Uterus (tissue), 3 donors: ENCODE measurements at regions not wholly inside any gene's neighbourhood (a gene's known extent, or its start where the extent isn't known, plus 50 kb on each side); places are given as distances from the start of the nearest gene placed in this dataset.

ENCODE experiments used
- DNase-seq, 2 donors: peaks; one replicate each; pipeline ENCODE4 v3.0.0-alpha.2; 2019 to 2020
- H3K27ac ChIP-seq, 2 donors: fragments of 200-600 bp; sonication (generic); 1 replicate in 1 of 2; 2 replicates in 1 of 2; pipeline ENCODE4 v1.5.1; 2016 to 2018
- H3K27me3 ChIP-seq, 2 donors: fragments of 200-600 bp; sonication (generic); one replicate each; pipeline ENCODE4 v1.5.1; 2018 to 2019; ENCODE audit warnings: control low read depth in 1 of 2
- H3K36me3 ChIP-seq, 2 donors: fragments of 200-600 bp; sonication (generic); one replicate each; pipeline ENCODE4 v1.5.1; 2019; ENCODE audit warnings: control low read depth in 1 of 2
- H3K4me1 ChIP-seq, 2 donors: fragments of 200-600 bp; sonication (generic); one replicate each; pipeline ENCODE4 v1.5.1; 2018 to 2019; ENCODE audit warnings: control low read depth in 1 of 2
- H3K4me3 ChIP-seq, 2 donors: fragments of 200-600 bp; sonication (generic); 1 replicate in 1 of 2; 2 replicates in 1 of 2; pipeline ENCODE4 v1.5.1; 2018 to 2019; ENCODE audit warnings: mild to moderate bottlenecking in 1 of 2
- H3K9me3 ChIP-seq, 2 donors: fragments of 200-600 bp; sonication (generic); one replicate each; pipeline ENCODE4 v1.5.1; 2019; ENCODE audit warnings: control low read depth in 1 of 2
- POLR2A ChIP-seq, 2 donors: fragments of 450-650 bp; IDR thresholded peaks; one replicate each; pipeline ENCODE4 v1.6.1; 2016; ENCODE audit warnings: antibody characterized with exemption in 2 of 2, mild to moderate bottlenecking in 1 of 2, moderate library complexity in 1 of 2
- intact Hi-C: fragments of 100-400 bp; cut with DNase I; formaldehyde crosslinking; loops from one replicate; pipeline ENCODE4 v1.15.1; 2023; ENCODE audit warnings: low total_unique reads
- TF ChIP-seq, protein P1 (sequence below), 4 experiments: fragments of 200-600 bp in 2 of 4; fragments of 450-650 bp in 2 of 4; sonication (generic) in 2 of 4; IDR thresholded peaks; one replicate each; pipeline ENCODE4 v1.5.1; 2016 to 2019; ENCODE audit warnings: antibody characterized with exemption in 4 of 4, mild to moderate bottlenecking in 2 of 4, moderate library complexity in 1 of 4
- donor health status: DM: yes; HTN: yes; CAD: no.

DNA sequence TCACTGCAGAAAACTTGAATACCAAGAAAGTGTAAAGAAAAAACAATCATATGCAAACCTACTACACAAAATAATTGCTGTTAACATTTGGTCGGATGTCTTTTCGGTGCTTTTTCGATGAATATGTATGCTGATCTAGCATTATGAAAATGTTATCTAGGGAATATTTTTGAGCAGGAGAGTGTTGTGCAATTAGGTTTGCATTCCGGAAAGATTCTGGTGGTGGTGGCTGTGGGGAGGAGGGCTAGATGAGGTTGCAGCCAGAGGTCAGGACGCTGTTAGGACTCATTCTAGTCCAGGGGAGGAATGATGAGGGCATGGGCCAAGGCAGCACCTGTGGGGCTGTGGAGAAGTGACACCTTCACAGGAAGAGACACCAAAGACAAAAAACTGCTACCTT, 258.0 kb upstream of the ASIC2 start:
- no peaks in the 10 kb centered on the region for H3K27me3 ChIP-seq
- no peak overlapping the region for H3K4me3 ChIP-seq
- intact Hi-C loops = no loop called here
- H3K36me3 ChIP-seq = no peaks in the 10 kb centered on the region
- H3K9me3 ChIP-seq = no peaks in the 10 kb centered on the region
- H3K27ac ChIP-seq = no peak overlapping the region
- H3K4me1 ChIP-seq = no peaks in the 10 kb centered on the region
- no peak for DNase-seq
- TF ChIP-seq POLR2A (IDR thresholded peaks at IDR 0.05) = no peak
- TF ChIP-seq, protein P1, sequence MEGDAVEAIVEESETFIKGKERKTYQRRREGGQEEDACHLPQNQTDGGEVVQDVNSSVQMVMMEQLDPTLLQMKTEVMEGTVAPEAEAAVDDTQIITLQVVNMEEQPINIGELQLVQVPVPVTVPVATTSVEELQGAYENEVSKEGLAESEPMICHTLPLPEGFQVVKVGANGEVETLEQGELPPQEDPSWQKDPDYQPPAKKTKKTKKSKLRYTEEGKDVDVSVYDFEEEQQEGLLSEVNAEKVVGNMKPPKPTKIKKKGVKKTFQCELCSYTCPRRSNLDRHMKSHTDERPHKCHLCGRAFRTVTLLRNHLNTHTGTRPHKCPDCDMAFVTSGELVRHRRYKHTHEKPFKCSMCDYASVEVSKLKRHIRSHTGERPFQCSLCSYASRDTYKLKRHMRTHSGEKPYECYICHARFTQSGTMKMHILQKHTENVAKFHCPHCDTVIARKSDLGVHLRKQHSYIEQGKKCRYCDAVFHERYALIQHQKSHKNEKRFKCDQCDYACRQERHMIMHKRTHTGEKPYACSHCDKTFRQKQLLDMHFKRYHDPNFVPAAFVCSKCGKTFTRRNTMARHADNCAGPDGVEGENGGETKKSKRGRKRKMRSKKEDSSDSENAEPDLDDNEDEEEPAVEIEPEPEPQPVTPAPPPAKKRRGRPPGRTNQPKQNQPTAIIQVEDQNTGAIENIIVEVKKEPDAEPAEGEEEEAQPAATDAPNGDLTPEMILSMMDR (IDR thresholded peaks at IDR 0.05) = no peak

- no peak for DNase-seq
- H3K27ac ChIP-seq = no peak overlapping the region
These were observed 258.8 kb upstream of the ASIC2 start for GRCh38 chr17:33551911-33552310.

GRCh38 chr17:33560165-33560564, 267.1 kb upstream of the ASIC2 start:
- TF ChIP-seq, protein P1 (IDR thresholded peaks at IDR 0.05) = no peak
- no peak for TF ChIP-seq POLR2A (IDR thresholded peaks at IDR 0.05)
- intact Hi-C loops = no loop called here
- DNase-seq = no peak
- Histone ChIP-seq H3K9me3 (peaks cover 0 to 5% of the 10 kb centered on the region in 2 donors), H3K36me3 (no peaks in the 10 kb centered on the region), H3K27ac (no peak overlapping the region), H3K4me1 (no peaks in the 10 kb centered on the region), H3K4me3 (no peak overlapping the region), H3K27me3 (no peaks in the 10 kb centered on the region)

More at GRCh38 chr17:33551911-33552310, 258.8 kb upstream of the ASIC2 start:
- Histone ChIP-seq H3K4me3 (no peak overlapping the region), H3K36me3 (no peaks in the 10 kb centered on the region), H3K4me1 (no peaks in the 10 kb centered on the region), H3K27me3 (no peaks in the 10 kb centered on the region), H3K9me3 (no peaks in the 10 kb centered on the region)
- intact Hi-C loops = no loop called here
- no peak for TF ChIP-seq POLR2A (IDR thresholded peaks at IDR 0.05)
- TF ChIP-seq, protein P1 (IDR thresholded peaks at IDR 0.05) = no peak

DNA sequence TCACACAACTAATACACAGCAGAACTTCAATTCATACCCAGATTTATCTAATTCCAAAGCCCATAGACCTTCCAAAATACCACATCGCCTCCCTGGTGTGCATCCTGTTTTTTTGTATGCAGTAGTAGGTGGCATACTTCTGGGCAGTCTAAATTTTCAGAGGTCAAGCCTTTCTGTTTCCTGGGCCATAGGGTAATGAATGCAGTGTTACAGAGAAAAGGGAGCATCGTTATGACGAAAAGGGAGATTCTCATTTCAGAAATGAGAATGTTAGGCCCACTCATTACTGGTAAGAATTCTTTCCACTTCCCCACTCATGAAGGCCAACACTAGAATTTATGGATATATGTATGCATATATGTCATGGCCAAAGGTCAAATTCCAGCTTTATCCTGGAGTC, 267.8 kb upstream of the ASIC2 start:
- Histone ChIP-seq H3K9me3 (peaks cover 0 to 5% of the 10 kb centered on the region in 2 donors), H3K27ac (no peak overlapping the region), H3K4me1 (no peaks in the 10 kb centered on the region), H3K4me3 (no peak overlapping the region), H3K36me3 (no peaks in the 10 kb centered on the region), H3K27me3 (no peaks in the 10 kb centered on the region)
- TF ChIP-seq, protein P1 (IDR thresholded peaks at IDR 0.05) = no peak
- TF ChIP-seq POLR2A (IDR thresholded peaks at IDR 0.05) = no peak
- no peak for DNase-seq
- intact Hi-C loops = no loop called here

GRCh38 chr17:33561569-33562334, 268.7 kb upstream of the ASIC2 start:
- no peaks in the 10 kb centered on the region for H3K27me3 ChIP-seq
- H3K27ac ChIP-seq = no peak overlapping the region
- peaks cover 0 to 5% of the 10 kb centered on the region in 2 donors for H3K9me3 ChIP-seq
- H3K4me3 ChIP-seq = no peak overlapping the region
- TF ChIP-seq POLR2A (IDR thresholded peaks at IDR 0.05) = no peak
- TF ChIP-seq, protein P1 (IDR thresholded peaks at IDR 0.05) = no peak
- H3K36me3 ChIP-seq = no peaks in the 10 kb centered on the region
- no peaks in the 10 kb centered on the region for H3K4me1 ChIP-seq
- DNase-seq = no peak
- intact Hi-C loops = no loop called here
